Bronchial epithelial cell (primary cell): ENCODE measurements at regions not wholly inside any gene's neighbourhood (a gene's known extent, or its start where the extent isn't known, plus 50 kb on each side); places are given as distances from the start of the nearest gene placed in this dataset.
A peak's percentile ranks its signal among the peaks of the same experiment; 100 is the strongest.

Source experiments
- DNase-seq: peaks from one replicate; pipeline ENCODE4 v3.0.0-alpha.2; 2010; ENCODE audit warnings: low read depth
- FAIRE-seq: peaks from 2 replicates; lab custom pipeline; 2011; peaks lifted over from hg19 to GRCh38; lab: Jason Lieb, UNC
- H3K27me3 ChIP-seq: 2 replicates; pipeline ENCODE4 v1.5.1; 2011; ENCODE audit warnings: low read length; ENCODE audit not compliant: control insufficient read depth, insufficient read depth
- H3K36me3 ChIP-seq: 2 replicates; pipeline ENCODE4 v1.5.1; 2011; ENCODE audit warnings: low read length; ENCODE audit not compliant: control insufficient read depth, insufficient read depth
- H3K4me3 ChIP-seq: 2 replicates; pipeline ENCODE4 v1.5.1; 2011; ENCODE audit warnings: mild to moderate bottlenecking, low read depth, low read length, control low read depth
- CTCF ChIP-seq: IDR thresholded peaks from 2 replicates; pipeline ENCODE4 v1.5.1; 2011; ENCODE audit warnings: mild to moderate bottlenecking, moderate library complexity, low read length, control low read depth, inconsistent platforms; ENCODE audit not compliant: insufficient read depth, severe bottlenecking

GRCh38 chr6:102309700-102310099 is 916.2 kb downstream of the GRIK2 start:
- FAIRE-seq (no peak), DNase-seq (no peak)
- H3K4me3 ChIP-seq, result no peak overlapping the region
- H3K27me3 ChIP-seq, result no peaks in the 10 kb centered on the region
- no peaks in the 10 kb centered on the region for H3K36me3 ChIP-seq
- no peak for TF ChIP-seq CTCF

DNA sequence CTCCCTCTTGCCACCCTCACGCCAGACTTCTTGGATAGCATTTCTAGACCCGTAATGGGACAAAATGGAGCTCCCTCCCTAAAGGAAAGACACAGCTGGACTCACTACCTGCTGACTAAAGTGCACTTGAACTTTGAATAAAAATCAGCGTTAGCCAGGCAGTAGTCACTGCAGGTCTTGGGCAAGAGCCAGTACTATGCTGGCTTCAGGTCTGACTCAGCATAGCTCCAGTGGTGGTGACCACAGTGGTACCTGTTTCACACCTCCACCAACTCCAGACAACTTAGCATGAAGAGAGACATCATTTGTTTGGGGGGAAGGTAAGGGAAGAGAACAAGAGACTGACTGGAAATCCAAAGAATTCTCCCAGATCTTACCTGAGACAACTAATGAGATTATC is 906.8 kb downstream of the GRIK2 start:
- no peaks in the 10 kb centered on the region for H3K36me3 ChIP-seq
- DNase-seq, result peak; percentile 51
- no peak overlapping the region for H3K4me3 ChIP-seq
- no peaks in the 10 kb centered on the region for H3K27me3 ChIP-seq
- no peak for TF ChIP-seq CTCF
- no peak for FAIRE-seq

- no peak for TF ChIP-seq CTCF
- Histone ChIP-seq H3K36me3 (no peaks in the 10 kb centered on the region), H3K27me3 (no peaks in the 10 kb centered on the region), H3K4me3 (no peak overlapping the region)
- DNase-seq (no peak), FAIRE-seq (no peak)
Observed at GRCh38 chr6:102298051-102298450, 904.5 kb downstream of the GRIK2 start.
